ENCODE measurements at regions not wholly inside any gene's neighbourhood (a gene's known extent, or its start where the extent isn't known, plus 50 kb on each side); places are given as distances from the start of the nearest gene placed in this dataset.

- Mint-ChIP-seq H3K27me3 (ENCODE audit: insufficient read depth, low read depth, poor library complexity) (no peaks in the 10 kb centered on the region), H3K4me1 (peaks cover 13% of the 10 kb centered on the region), H3K36me3 (ENCODE audit: low read depth) (no peaks in the 10 kb centered on the region), H3K4me3 (no peak overlapping the region), H3K9me3 (no peaks in the 10 kb centered on the region), H3K27ac (no peak overlapping the region)
- Histone ChIP-seq H3F3A (replicated peaks; ENCODE audit: low read depth) (no peaks in the 10 kb centered on the region), H3K4me2 (no peak overlapping the region), H3K4me1 (ENCODE audit: insufficient read depth) (peaks cover 9% of the 10 kb centered on the region), H3K36me3 (ENCODE audit: insufficient read depth) (no peaks in the 10 kb centered on the region), H3K4me3 (no peak overlapping the region), H2AFZ (no peak overlapping the region), H3K27ac (ENCODE audit: low read depth) (no peak overlapping the region), H4K20me1 (replicated peaks; ENCODE audit: insufficient read depth) (no peaks in the 10 kb centered on the region), H3K79me2 (replicated peaks; ENCODE audit: insufficient read depth) (no peaks in the 10 kb centered on the region), H3K9me2 (ENCODE audit: insufficient read depth) (no peaks in the 10 kb centered on the region; the same call in 1 of the 2 replicates), H3K27me3 (ENCODE audit: insufficient read depth) (no peaks in the 10 kb centered on the region)
- ATAC-seq = no peak
- no peak for DNase-seq (ENCODE audit: low spot score)
- TF ChIP-seq STAT1 (IDR thresholded peaks at IDR 0.05; ENCODE audit: unreplicated experiment) (no peak), NANOG (IDR thresholded peaks at IDR 0.05; ENCODE audit: borderline replicate concordance) (no peak)
These were observed 54.1 kb upstream of the C1orf53 start for GRCh38 chr1:197848350-197848749.

GRCh38 chr1:197845886-197846285, 56.5 kb upstream of the C1orf53 start:
- H3K4me3 ChIP-seq = no peak overlapping the region
- no peaks in the 10 kb centered on the region for H4K20me1 ChIP-seq (replicated peaks; ENCODE audit: insufficient read depth)
- no peak overlapping the region for H3K27ac ChIP-seq (ENCODE audit: low read depth)
- H3K79me2 ChIP-seq (replicated peaks; ENCODE audit: insufficient read depth) = no peaks in the 10 kb centered on the region
- no peak overlapping the region for H3K27ac Mint-ChIP-seq
- TF ChIP-seq, protein P1, sequence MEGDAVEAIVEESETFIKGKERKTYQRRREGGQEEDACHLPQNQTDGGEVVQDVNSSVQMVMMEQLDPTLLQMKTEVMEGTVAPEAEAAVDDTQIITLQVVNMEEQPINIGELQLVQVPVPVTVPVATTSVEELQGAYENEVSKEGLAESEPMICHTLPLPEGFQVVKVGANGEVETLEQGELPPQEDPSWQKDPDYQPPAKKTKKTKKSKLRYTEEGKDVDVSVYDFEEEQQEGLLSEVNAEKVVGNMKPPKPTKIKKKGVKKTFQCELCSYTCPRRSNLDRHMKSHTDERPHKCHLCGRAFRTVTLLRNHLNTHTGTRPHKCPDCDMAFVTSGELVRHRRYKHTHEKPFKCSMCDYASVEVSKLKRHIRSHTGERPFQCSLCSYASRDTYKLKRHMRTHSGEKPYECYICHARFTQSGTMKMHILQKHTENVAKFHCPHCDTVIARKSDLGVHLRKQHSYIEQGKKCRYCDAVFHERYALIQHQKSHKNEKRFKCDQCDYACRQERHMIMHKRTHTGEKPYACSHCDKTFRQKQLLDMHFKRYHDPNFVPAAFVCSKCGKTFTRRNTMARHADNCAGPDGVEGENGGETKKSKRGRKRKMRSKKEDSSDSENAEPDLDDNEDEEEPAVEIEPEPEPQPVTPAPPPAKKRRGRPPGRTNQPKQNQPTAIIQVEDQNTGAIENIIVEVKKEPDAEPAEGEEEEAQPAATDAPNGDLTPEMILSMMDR (conservative IDR thresholded peaks at IDR 0.05; ENCODE audit: low read depth in 2 of 2) = no peak
- TF ChIP-seq ZNF331 (CRISPR knock-in tag; IDR thresholded peaks at IDR 0.05; ENCODE audit: low read depth) (no peak), CREB1 (CRISPR knock-in tag; IDR thresholded peaks at IDR 0.05; ENCODE audit: low read depth) (no peak), REST (IDR thresholded peaks at IDR 0.05; ENCODE audit: unreplicated experiment) (no peak), EZH2phosphoT487 (IDR thresholded peaks at IDR 0.05; ENCODE audit: unreplicated experiment) (no peak), NANOG (IDR thresholded peaks at IDR 0.05; ENCODE audit: borderline replicate concordance) (no peak)
- TF ChIP-seq, protein P2, sequence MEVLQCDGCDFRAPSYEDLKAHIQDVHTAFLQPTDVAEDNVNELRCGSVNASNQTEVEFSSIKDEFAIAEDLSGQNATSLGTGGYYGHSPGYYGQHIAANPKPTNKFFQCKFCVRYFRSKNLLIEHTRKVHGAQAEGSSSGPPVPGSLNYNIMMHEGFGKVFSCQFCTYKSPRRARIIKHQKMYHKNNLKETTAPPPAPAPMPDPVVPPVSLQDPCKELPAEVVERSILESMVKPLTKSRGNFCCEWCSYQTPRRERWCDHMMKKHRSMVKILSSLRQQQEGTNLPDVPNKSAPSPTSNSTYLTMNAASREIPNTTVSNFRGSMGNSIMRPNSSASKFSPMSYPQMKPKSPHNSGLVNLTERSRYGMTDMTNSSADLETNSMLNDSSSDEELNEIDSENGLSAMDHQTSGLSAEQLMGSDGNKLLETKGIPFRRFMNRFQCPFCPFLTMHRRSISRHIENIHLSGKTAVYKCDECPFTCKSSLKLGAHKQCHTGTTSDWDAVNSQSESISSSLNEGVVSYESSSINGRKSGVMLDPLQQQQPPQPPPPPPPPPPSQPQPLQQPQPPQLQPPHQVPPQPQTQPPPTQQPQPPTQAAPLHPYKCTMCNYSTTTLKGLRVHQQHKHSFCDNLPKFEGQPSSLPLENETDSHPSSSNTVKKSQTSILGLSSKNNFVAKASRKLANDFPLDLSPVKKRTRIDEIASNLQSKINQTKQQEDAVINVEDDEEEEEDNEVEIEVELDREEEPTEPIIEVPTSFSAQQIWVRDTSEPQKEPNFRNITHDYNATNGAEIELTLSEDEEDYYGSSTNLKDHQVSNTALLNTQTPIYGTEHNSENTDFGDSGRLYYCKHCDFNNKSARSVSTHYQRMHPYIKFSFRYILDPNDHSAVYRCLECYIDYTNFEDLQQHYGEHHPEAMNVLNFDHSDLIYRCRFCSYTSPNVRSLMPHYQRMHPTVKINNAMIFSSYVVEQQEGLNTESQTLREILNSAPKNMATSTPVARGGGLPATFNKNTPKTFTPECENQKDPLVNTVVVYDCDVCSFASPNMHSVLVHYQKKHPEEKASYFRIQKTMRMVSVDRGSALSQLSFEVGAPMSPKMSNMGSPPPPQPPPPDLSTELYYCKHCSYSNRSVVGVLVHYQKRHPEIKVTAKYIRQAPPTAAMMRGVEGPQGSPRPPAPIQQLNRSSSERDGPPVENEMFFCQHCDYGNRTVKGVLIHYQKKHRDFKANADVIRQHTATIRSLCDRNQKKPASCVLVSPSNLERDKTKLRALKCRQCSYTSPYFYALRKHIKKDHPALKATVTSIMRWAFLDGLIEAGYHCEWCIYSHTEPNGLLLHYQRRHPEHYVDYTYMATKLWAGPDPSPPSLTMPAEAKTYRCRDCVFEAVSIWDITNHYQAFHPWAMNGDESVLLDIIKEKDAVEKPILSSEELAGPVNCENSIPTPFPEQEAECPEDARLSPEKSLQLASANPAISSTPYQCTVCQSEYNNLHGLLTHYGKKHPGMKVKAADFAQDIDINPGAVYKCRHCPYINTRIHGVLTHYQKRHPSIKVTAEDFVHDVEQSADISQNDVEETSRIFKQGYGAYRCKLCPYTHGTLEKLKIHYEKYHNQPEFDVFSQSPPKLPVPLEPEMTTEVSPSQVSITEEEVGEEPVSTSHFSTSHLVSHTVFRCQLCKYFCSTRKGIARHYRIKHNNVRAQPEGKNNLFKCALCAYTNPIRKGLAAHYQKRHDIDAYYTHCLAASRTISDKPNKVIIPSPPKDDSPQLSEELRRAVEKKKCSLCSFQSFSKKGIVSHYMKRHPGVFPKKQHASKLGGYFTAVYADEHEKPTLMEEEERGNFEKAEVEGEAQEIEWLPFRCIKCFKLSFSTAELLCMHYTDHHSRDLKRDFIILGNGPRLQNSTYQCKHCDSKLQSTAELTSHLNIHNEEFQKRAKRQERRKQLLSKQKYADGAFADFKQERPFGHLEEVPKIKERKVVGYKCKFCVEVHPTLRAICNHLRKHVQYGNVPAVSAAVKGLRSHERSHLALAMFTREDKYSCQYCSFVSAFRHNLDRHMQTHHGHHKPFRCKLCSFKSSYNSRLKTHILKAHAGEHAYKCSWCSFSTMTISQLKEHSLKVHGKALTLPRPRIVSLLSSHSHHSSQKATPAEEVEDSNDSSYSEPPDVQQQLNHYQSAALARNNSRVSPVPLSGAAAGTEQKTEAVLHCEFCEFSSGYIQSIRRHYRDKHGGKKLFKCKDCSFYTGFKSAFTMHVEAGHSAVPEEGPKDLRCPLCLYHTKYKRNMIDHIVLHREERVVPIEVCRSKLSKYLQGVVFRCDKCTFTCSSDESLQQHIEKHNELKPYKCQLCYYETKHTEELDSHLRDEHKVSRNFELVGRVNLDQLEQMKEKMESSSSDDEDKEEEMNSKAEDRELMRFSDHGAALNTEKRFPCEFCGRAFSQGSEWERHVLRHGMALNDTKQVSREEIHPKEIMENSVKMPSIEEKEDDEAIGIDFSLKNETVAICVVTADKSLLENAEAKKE (CRISPR knock-in tag; IDR thresholded peaks at IDR 0.05) = no peak
- TF ChIP-seq, protein P3, sequence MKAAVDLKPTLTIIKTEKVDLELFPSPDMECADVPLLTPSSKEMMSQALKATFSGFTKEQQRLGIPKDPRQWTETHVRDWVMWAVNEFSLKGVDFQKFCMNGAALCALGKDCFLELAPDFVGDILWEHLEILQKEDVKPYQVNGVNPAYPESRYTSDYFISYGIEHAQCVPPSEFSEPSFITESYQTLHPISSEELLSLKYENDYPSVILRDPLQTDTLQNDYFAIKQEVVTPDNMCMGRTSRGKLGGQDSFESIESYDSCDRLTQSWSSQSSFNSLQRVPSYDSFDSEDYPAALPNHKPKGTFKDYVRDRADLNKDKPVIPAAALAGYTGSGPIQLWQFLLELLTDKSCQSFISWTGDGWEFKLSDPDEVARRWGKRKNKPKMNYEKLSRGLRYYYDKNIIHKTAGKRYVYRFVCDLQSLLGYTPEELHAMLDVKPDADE (IDR thresholded peaks at IDR 0.05) = no peak
- no peak overlapping the region for H3K4me3 Mint-ChIP-seq
- no peaks in the 10 kb centered on the region for H3K36me3 ChIP-seq (ENCODE audit: insufficient read depth)
- H3K36me3 Mint-ChIP-seq (ENCODE audit: low read depth) = no peaks in the 10 kb centered on the region
- no peak overlapping the region for H2AFZ ChIP-seq
- no peak overlapping the region for H3K4me2 ChIP-seq
- no peak for DNase-seq (ENCODE audit: low spot score)
- no peaks in the 10 kb centered on the region for H3K27me3 ChIP-seq (ENCODE audit: insufficient read depth)
- peaks cover 23% of the 10 kb centered on the region for H3K4me1 Mint-ChIP-seq
- H3K9me3 Mint-ChIP-seq = no peaks in the 10 kb centered on the region
- H3K9me2 ChIP-seq (ENCODE audit: insufficient read depth) = no peaks in the 10 kb centered on the region; the same call in 1 of the 2 replicates
- H3F3A ChIP-seq (replicated peaks; ENCODE audit: low read depth) = no peaks in the 10 kb centered on the region
- ATAC-seq = no peak
- no peaks in the 10 kb centered on the region for H3K27me3 Mint-ChIP-seq (ENCODE audit: insufficient read depth, low read depth, poor library complexity)
- H3K4me1 ChIP-seq (ENCODE audit: insufficient read depth) = peaks cover 9% of the 10 kb centered on the region

Data from GM23338 (cell line).